Caki2 (cell line): ENCODE measurements at regions not wholly inside any gene's neighbourhood (a gene's known extent, or its start where the extent isn't known, plus 50 kb on each side); places are given as distances from the start of the nearest gene placed in this dataset.
"Not testable (repeated sequence)": the region's sequence is repeated elsewhere in the genome, so short reads cannot be mapped to it uniquely, and the experiment has no call there.

Experiments
- DNase-seq: peaks from one replicate; pipeline ENCODE4 v3.0.0-alpha.2; 2015; ENCODE audit warnings: low read depth
- in situ Hi-C: cut with HindIII; loops from 2 replicates; pipeline ENCODE4 v1.10.0; 2016; ENCODE audit warnings: low sequenced_read_pairs, low pct_unique_long_range_greater_than_20kb, mixed read lengths

- DNase-seq = no peak
- in situ Hi-C loops = no loop called here
Measured at GRCh38 chr5:10138395-10139057, 111.2 kb downstream of the ATPSCKMT start.

DNA sequence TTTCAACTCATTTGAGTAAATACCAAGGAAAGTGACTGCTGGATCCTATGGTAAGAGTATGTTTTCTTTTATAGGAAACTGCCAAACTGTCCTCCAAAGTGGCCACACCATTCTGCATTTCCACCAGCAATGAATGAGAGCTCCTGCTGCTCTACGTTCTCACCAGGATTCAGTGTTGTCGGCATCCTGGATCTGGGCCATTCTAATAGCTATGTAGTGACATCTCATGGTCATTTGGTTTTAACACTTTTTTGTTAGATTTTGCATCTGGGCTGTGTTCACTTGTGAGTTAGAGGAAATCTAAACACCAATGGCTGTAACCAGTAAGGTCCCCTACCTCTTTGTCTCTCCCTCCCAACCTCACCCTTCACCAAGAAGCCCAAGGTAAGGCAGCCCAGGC, 115.9 kb downstream of the ATPSCKMT start:
- DNase-seq = no peak
- in situ Hi-C loops = no loop called here

- in situ Hi-C loops = no loop called here
- DNase-seq = no peak
Measured at GRCh38 chr5:10130881-10131280, 118.8 kb downstream of the ATPSCKMT start.

DNA sequence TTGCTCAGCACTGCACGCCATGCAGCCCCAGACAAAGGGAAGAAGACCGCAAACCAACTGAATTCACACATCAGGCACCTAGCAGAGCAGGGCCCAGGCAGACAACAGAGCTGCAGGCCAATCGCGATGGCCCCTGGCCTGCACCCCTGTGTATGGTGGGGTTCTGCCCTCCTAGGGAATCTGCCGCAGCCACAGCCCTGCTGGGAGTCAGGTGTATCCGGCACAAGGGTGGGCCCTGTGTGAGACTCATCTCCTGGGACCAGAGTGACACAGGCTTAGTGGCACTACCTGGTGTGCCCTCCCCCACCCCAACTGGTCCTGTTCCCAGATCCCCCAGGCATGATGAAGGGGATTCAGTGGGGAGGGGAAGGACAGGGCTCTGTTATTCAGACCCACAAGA, 122.8 kb downstream of the ATPSCKMT start:
- in situ Hi-C loops = no loop called here

GRCh38 chr5:10125116-10125515, 124.6 kb downstream of the ATPSCKMT start:
- no peak for DNase-seq
- in situ Hi-C loops = no loop called here

More for the DNA sequence above, 122.8 kb downstream of the ATPSCKMT start:
- DNase-seq = no peak

DNA sequence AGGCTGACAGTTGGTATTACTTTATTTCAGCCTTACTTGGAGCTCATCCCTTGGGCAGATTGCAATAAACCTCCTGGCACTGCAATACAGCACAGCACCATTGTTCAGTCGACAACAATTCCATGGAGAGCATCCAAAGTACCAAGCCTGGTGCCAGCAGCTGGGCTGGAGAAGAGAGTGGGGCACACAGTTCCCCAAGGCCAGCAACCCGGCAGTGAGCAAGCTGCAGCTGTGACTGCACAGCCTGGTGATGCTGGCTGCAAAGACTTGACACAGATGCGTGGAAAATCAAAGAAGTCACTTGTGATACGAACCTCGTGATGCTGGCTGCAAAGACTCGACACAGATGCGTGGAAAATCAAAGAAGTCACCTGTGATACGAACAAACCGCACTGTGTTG, 125.4 kb downstream of the ATPSCKMT start:
- in situ Hi-C loops = no loop called here
- no peak for DNase-seq

- no peak for DNase-seq
- in situ Hi-C loops = no loop called here
Measured at GRCh38 chr5:10123254-10123989, 126.3 kb downstream of the ATPSCKMT start.

DNA sequence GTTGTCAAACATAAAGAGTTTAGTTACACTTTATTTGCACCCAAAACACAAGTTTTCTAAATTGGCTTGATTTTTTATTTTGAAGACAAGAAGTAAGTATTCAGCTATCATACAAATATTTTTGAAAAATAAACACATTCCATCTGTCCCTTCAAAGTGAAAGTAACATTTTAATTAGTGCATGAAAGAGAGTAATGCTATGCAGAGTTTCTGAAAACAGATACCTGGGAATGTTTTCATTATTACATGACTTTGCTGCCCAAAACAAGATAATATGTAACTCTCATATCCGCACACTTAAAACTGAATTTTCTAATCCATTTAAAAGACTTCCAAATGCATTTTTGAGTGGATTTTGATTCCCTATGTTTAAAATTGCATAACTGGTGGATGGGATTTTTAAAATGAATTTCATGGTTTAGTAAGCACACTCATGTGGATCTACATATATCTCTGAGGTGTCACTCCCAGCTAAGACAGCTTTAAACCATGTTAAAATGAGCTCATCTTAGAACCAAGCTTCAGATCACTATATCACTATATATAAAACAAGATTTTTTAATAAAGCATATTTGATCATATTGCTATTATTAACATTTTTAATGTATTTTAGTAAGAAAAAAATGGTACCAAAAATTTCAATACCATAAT, 127.5 kb downstream of the ATPSCKMT start:
- in situ Hi-C loops = no loop called here
- no peak for DNase-seq

DNA sequence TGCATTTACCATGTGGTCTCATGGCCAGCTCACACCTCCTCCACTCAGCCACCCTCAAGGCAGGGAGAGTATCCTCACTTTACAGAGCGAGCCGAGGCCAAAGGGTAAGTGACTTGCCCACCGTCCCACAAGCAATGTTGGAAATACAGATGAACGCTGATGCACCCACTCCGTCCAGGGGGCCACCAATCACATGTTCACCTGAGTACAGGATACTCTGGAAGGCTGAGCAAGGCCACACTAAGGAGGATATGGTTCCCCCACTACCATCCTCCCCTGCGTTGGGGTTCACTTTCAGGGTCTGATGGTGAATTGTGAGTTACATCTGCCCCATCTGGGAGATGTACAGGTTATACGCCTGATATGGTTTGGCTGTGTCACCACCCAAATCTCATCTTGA, 128.8 kb downstream of the ATPSCKMT start:
- in situ Hi-C loops = no loop called here
- DNase-seq = no peak

DNA sequence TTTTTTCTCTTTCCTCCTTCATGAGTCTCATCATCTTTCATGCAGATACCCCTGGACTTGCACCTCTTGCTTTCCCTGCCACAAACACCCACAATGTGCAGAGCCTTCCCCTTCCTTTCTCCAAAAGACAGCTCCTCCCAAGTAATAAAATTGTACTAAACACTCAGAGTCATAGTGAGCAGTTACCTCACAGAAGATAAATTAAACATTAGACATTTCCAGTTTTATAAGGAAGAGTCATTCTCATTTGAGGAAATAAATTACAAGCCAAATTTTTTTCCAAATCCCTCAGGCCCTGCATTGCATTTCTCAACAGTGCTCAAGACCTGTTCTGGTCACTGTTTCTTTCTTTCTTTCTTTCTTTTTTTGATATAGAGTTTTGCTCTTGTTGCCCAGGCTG, 131.5 kb downstream of the ATPSCKMT start:
- DNase-seq = no peak
- in situ Hi-C loops = no loop called here

DNA sequence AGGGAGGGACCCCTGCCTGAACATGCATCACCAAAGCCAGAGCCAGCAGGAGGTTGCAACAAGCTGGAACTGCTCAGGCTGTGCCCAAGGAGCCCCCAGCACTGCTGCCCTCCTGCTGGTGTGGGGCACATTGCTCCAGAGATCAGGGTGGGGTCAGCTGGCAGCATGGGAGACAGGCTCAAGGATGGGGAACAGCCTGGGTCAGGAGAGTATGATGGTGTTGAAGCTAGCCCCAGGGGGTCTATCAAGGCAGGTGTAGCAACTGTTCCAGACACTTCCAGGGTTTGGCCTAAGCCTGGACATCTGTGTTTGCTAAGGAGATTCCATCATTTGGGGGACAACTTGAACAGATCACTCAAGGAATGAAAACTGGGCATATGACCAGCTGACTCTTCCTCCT, 133.1 kb downstream of the ATPSCKMT start:
- in situ Hi-C loops = no loop called here
- DNase-seq = no peak

- in situ Hi-C loops = no loop called here
- DNase-seq = no peak
Measured at GRCh38 chr5:10115669-10116068, 134.0 kb downstream of the ATPSCKMT start.

GRCh38 chr5:10111571-10111970, 138.1 kb downstream of the ATPSCKMT start:
- DNase-seq = no peak
- in situ Hi-C loops = no loop called here

- in situ Hi-C loops = no loop called here
- DNase-seq = no peak
Measured at GRCh38 chr5:10110228-10110627, 139.5 kb downstream of the ATPSCKMT start.

DNA sequence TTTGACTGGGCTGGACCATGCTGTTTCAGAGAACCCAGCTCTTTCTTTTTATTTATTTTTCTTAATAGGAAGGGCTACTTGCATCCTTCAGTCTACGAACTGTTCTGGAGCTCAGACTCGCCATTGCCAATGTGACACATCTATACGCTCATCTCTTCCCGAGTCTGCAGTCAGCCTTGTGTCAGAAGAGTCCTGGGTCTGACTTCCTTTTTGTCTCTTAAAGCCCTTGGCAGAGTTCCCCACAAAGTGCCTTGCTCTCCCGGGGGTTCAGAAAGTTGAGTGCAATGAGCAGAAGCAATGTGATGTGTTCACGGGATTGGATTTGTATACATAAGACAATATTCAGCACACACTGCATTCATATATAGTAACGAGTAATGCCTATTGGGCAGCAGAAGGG, 140.4 kb downstream of the ATPSCKMT start:
- DNase-seq = no peak

DNA sequence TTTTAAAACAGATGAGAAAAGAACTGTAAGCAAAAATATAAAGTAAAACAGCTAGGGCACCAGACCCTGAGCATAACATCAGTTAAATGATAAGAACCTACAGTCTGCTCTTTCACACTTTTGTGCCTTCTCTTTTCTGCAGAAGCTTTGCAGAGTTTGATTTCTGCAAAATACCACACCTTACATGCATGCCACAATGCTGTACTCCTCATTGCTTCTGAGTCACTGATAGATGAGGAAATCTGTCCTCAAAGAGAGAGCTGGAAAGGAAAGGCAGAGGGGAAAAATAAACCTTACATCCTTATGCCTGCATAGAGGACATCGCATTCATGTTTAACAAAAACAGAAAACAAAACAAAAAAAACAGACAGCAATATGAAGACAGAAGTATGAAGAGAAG, 142.9 kb downstream of the ATPSCKMT start:
- no peak for DNase-seq
- in situ Hi-C loops = no loop called here

More for the DNA sequence above, 140.4 kb downstream of the ATPSCKMT start:
- in situ Hi-C loops = no loop called here

DNA sequence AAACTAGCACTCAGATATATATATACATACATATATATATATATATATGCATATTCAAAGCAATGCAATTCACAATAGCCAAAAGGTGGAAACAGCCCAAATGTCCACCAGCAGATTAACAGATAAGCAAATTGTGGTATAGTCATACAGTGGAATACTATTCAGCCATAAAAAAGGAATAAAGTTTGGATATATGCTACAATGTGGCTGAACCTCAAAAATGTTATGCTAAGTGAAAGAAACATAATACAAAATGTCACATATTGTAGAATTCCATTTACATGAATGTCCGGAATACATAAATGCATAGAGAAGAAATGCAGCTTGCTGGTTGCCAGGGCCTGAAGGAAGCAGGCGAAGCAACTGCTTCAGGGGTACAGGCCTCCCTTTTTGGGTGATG, 143.4 kb downstream of the ATPSCKMT start:
- in situ Hi-C loops = no loop called here
- DNase-seq = no peak

- in situ Hi-C loops = no loop called here
Measured at GRCh38 chr5:10102706-10103497, 146.8 kb downstream of the ATPSCKMT start.

GRCh38 chr5:10102235-10102634, 147.5 kb downstream of the ATPSCKMT start:
- DNase-seq, in situ Hi-C loops: not testable (repeated sequence)

More at GRCh38 chr5:10102706-10103497, 146.8 kb downstream of the ATPSCKMT start:
- no peak for DNase-seq
